Skeletal muscle tissue (tissue), 3 donors: ENCODE measurements at regions not wholly inside any gene's neighbourhood (a gene's known extent, or its start where the extent isn't known, plus 50 kb on each side); places are given as distances from the start of the nearest gene placed in this dataset.
A peak's percentile ranks its signal among the peaks of the same experiment; 100 is the strongest.

Experiments
- H3K27ac ChIP-seq: one replicate; pipeline ENCODE4 v1.7.0; 2013; ENCODE audit warnings: mild to moderate bottlenecking, low read depth, low read length, inconsistent platforms
- H3K27me3 ChIP-seq, 3 donors: one replicate each; pipeline ENCODE4 v1.7.0; 2013; ENCODE audit warnings: low read length in 3 of 3; ENCODE audit not compliant: control insufficient read depth in 3 of 3, insufficient read depth in 3 of 3
- H3K36me3 ChIP-seq, 3 donors: one replicate each; pipeline ENCODE4 v1.7.0; 2013; ENCODE audit warnings: low read length in 3 of 3; ENCODE audit not compliant: control insufficient read depth in 3 of 3, insufficient read depth in 3 of 3
- H3K4me1 ChIP-seq, 3 donors: one replicate each; pipeline ENCODE4 v1.7.0; 2013; ENCODE audit warnings: low read length in 3 of 3, mild to moderate bottlenecking in 3 of 3; ENCODE audit not compliant: control insufficient read depth in 3 of 3, insufficient read depth in 3 of 3
- H3K4me3 ChIP-seq, 3 donors: one replicate each; pipeline ENCODE4 v1.7.0; 2013; ENCODE audit warnings: low read length in 3 of 3
- H3K9ac ChIP-seq, 3 donors: one replicate each; pipeline ENCODE4 v1.7.0; 2013; ENCODE audit warnings: low read length in 3 of 3, mild to moderate bottlenecking in 3 of 3, moderate library complexity in 2 of 3, low read depth in 1 of 3
- H3K9me3 ChIP-seq, 3 donors: one replicate each; pipeline ENCODE4 v1.7.0; 2013; ENCODE audit warnings: low read length in 3 of 3; ENCODE audit not compliant: control insufficient read depth in 3 of 3
- donor health status: Osteomylitis.

DNA sequence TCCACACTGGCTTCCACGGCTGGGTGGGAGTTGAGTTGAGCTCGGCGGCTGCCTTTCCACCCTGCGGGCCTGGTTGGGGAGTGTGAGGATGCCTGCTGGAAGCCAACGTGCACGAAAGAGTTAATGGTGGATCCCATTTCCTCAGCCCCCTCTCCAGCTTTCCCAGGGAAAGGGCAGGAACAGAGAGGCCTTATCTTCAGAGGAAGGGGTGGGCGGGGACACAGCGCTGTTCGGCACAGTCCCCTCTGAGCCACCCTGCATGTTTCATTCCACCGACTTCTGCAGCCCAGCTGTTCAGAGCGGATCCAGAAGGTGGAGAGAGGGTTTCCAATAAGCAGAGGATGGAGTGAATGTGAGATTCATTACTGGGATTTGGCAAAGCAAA lies 295.3 kb downstream of the SEC14L1 start:
- Histone ChIP-seq H3K4me3 (peak overlapping the region in 1 of 3 donors; percentile 22), H3K4me1 (peaks cover 74 to 85% (median 81%) of the 10 kb centered on the region in 3 donors), H3K36me3 (no peaks in the 10 kb centered on the region), H3K27me3 (no peaks in the 10 kb centered on the region), H3K9me3 (no peaks in the 10 kb centered on the region), H3K27ac (no peak overlapping the region), H3K9ac (peak overlapping the region in 1 of 3 donors; percentile 45)

DNA sequence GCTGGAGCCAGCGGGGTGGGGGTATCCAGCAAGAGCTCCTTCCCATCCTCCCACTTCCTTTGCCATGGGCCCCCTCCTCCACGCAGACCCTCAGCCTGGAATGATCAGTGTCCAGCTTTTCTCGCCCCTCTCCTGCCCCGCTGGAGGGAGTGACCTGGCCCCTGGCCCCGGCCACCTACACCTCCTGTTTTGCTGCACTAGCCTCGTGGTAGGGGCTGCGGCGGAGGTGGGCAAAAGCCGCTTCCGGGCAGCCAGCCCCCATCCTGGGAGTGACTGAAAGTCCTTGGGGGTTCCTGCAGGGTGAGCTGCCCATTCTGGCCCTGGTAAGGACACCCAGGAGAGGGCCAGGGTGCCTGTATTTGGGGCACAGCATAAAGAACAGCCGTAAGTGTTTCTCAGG lies 295.7 kb downstream of the SEC14L1 start:
- H3K27ac ChIP-seq, result no peak overlapping the region
- no peaks in the 10 kb centered on the region for H3K36me3 ChIP-seq
- peaks cover 78 to 87% (median 82%) of the 10 kb centered on the region in 3 donors for H3K4me1 ChIP-seq
- H3K9me3 ChIP-seq, result no peaks in the 10 kb centered on the region
- H3K27me3 ChIP-seq, result no peaks in the 10 kb centered on the region
- peak overlapping the region in 1 of 3 donors; percentile 7 for H3K4me3 ChIP-seq
- peak overlapping the region in 1 of 3 donors; percentile 50 for H3K9ac ChIP-seq

DNA sequence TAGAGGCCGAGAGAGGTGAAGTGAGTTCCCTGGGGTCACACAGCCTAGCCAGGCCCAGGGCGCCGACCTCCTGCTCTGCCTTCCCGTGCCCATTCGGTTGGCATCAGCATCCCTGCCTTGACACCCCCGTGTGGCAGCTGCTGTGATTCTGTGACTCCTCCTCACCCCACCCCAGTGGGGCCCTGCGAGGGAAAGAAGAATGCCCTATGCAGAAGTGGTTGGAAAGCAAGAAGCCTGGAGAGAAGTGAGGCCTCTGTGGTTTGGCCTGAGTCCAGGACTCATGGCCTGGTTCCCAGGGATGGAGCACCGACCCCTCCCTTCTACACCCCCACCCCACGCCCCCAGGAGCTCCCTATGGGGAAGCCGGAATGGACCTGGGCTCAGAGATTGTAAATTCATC lies 296.2 kb downstream of the SEC14L1 start:
- H3K4me3 ChIP-seq, result peak overlapping the region in 1 of 3 donors; percentile 7
- no peaks in the 10 kb centered on the region for H3K9me3 ChIP-seq
- peak overlapping the region in 1 of 3 donors; percentile 50 for H3K9ac ChIP-seq
- H3K36me3 ChIP-seq, result no peaks in the 10 kb centered on the region
- peaks cover 78 to 87% (median 82%) of the 10 kb centered on the region in 3 donors for H3K4me1 ChIP-seq
- H3K27ac ChIP-seq, result no peak overlapping the region
- no peaks in the 10 kb centered on the region for H3K27me3 ChIP-seq

- H3K27ac ChIP-seq, result no peak overlapping the region
- H3K36me3 ChIP-seq, result no peaks in the 10 kb centered on the region
- peaks cover 79 to 82% (median 80%) of the 10 kb centered on the region in 3 donors for H3K4me1 ChIP-seq
- H3K9ac ChIP-seq, result peak overlapping the region in 2 of 3 donors; percentile 12 to 45
- no peak overlapping the region for H3K4me3 ChIP-seq
- no peaks in the 10 kb centered on the region for H3K9me3 ChIP-seq
- H3K27me3 ChIP-seq, result no peaks in the 10 kb centered on the region
Measured at GRCh38 chr17:77437747-77438146, 297.0 kb downstream of the SEC14L1 start.

- H3K9ac ChIP-seq, result peak overlapping the region in 2 of 3 donors; percentile 12 to 45
- H3K27ac ChIP-seq, result peak overlapping the region; percentile 5
- no peaks in the 10 kb centered on the region for H3K27me3 ChIP-seq
- no peaks in the 10 kb centered on the region for H3K36me3 ChIP-seq
- peak overlapping the region in 1 of 3 donors; percentile 13 for H3K4me3 ChIP-seq
- H3K9me3 ChIP-seq, result no peaks in the 10 kb centered on the region
- H3K4me1 ChIP-seq, result peaks cover 73 to 80% (median 80%) of the 10 kb centered on the region in 3 donors
Measured at GRCh38 chr17:77438241-77439188, 297.7 kb downstream of the SEC14L1 start.

DNA sequence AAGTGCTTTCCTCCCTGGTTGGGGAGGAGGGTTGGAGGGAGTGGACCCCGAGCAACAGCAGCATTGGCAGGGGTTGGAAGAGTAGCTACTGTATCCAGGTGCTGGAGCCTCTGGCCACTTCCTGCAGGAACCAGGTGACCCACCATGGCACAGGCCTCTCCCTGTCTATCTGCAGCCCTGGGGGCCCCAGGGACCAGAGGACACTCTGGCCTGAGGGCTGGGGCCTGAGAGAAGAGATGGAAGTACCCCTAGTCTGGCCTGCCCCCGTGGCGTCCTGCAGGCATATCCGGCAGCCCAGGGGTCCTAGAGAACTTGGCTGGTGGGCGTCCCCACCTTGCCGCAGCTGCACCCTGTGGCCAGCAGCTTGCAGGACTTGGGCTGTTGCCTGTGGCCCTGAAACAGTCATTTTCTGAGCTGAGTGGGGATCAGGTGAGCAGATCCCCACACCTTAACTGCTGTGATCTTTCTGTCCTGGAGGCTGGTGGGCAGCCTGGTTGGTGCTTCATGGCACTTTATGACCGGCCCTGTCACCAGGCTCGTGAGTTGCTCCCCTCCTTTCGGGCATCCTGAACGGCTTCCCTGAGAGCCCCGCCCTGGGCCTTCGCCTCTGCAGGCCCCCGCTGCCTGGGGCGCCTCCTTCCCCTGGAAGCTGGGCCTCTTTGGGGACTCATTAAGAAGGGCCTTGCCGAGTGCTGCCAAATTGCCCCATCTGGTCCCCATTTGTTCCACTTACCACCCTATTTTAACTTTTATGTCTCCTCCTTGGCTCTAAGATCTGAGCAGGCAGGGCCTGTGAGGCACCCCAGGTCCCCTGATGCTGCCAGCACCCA lies 298.6 kb downstream of the SEC14L1 start:
- Histone ChIP-seq H3K27ac (no peak overlapping the region), H3K9ac (no peak overlapping the region), H3K27me3 (no peaks in the 10 kb centered on the region), H3K9me3 (no peaks in the 10 kb centered on the region), H3K4me1 (peaks cover 70 to 81% (median 72%) of the 10 kb centered on the region in 3 donors), H3K4me3 (no peak overlapping the region), H3K36me3 (no peaks in the 10 kb centered on the region)

DNA sequence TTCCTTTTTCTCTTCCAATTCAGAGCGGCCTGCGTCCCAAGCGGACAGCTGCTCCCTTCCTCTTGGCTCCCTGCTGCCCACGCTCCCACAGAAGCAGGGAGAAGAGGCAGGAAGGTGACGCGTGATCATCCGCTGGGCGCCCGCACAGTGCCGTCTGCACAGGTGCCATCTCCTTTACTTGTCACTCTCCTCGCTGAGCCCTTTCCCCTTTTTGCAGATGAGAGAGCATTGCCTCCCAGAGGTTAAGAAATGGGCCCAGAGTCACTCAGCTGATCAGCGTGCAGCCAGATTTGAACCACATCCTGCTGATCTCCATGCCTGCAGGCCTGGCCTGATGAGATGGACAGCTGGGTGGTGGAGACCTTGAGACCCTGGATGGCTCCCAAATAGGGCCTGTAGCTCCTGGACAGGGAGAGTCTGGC lies 299.8 kb downstream of the SEC14L1 start:
- peak overlapping the region; percentile 18 for H3K27ac ChIP-seq
- no peak overlapping the region for H3K4me3 ChIP-seq
- H3K36me3 ChIP-seq, result no peaks in the 10 kb centered on the region
- no peak overlapping the region for H3K9ac ChIP-seq
- H3K9me3 ChIP-seq, result no peaks in the 10 kb centered on the region
- H3K4me1 ChIP-seq, result peaks cover 70 to 81% (median 72%) of the 10 kb centered on the region in 3 donors
- H3K27me3 ChIP-seq, result no peaks in the 10 kb centered on the region

- Histone ChIP-seq H3K36me3 (no peaks in the 10 kb centered on the region), H3K27me3 (no peaks in the 10 kb centered on the region), H3K9me3 (no peaks in the 10 kb centered on the region), H3K4me3 (no peak overlapping the region), H3K4me1 (peaks cover 67 to 80% (median 69%) of the 10 kb centered on the region in 3 donors), H3K9ac (peak overlapping the region in 1 of 3 donors; percentile 16), H3K27ac (peak overlapping the region; percentile 18)
Measured at GRCh38 chr17:77441130-77441920, 300.6 kb downstream of the SEC14L1 start.

- Histone ChIP-seq H3K4me1 (peaks cover 61 to 74% (median 63%) of the 10 kb centered on the region in 3 donors), H3K27ac (no peak overlapping the region)
Measured at GRCh38 chr17:77441940-77442339, 301.2 kb downstream of the SEC14L1 start.

More at GRCh38 chr17:77441940-77442339, 301.2 kb downstream of the SEC14L1 start:
- Histone ChIP-seq H3K9me3 (no peaks in the 10 kb centered on the region), H3K36me3 (no peaks in the 10 kb centered on the region), H3K4me3 (no peak overlapping the region), H3K9ac (no peak overlapping the region), H3K27me3 (no peaks in the 10 kb centered on the region)
